HCT116 (cell line): ENCODE measurements at regions not wholly inside any gene's neighbourhood (a gene's known extent, or its start where the extent isn't known, plus 50 kb on each side); places are given as distances from the start of the nearest gene placed in this dataset.

Experiments
- ATAC-seq: fragments of 200-7000 bp; cut with Tn5 transposase; 2 replicates; pipeline ENCODE4 v1.9.1; 2020; ENCODE audit warnings: mild to moderate bottlenecking, moderate library complexity
- BruUV-seq: library from RNA; stranded (reverse); fragments of 400-500 nt; replicated peaks from 2 replicates; lab custom pipeline; 2021; lab: Mats Ljungman, UMichigan
- CTCF ChIA-PET: fragments of 300-600 bp; sonication (Branson Sonifier 250); formaldehyde crosslinking; loops from one replicate; lab custom pipeline; 2021; ENCODE audit warnings: antibody characterized with exemption; lab: Charles Lee
- POLR2A ChIA-PET: fragments of 300-600, 350-600 bp; sonication (Branson Sonifier 250); formaldehyde crosslinking; loops from one replicate; lab custom pipeline; 2021; ENCODE audit warnings: antibody characterized with exemption; lab: Charles Lee
- RAD21 ChIA-PET, 2 experiments: fragments of 300-600 bp; sonication (Branson Sonifier 250); formaldehyde crosslinking; loops; one replicate each; lab custom pipeline; 2023; ENCODE audit warnings: low total read pairs in 2 of 2; ENCODE audit not compliant: uncharacterized antibody in 2 of 2, unreplicated experiment in 2 of 2, low non-redundant PET in 1 of 2; lab: Charles Lee
- DNase-seq: peaks from one replicate; pipeline ENCODE4 v3.0.0-alpha.2; 2010; ENCODE audit warnings: low read depth, low spot score
- H2AFZ ChIP-seq: fragments of 200-600 bp; shearing (Covaris generic), sonication (generic); 2 replicates; pipeline ENCODE4 v1.6.1; 2017; ENCODE audit warnings: low read depth, mixed run types, mixed read lengths, antibody characterized with exemption, low read length; ENCODE audit not compliant: poor library complexity, severe bottlenecking
- H3K27ac ChIP-seq: 2 replicates; pipeline ENCODE4 v1.5.1; 2012; ENCODE audit warnings: low read depth, low read length
- H3K27me3 ChIP-seq: fragments of 200-600 bp; sonication (generic); 2 replicates; pipeline ENCODE4 v1.6.1; 2016; ENCODE audit warnings: mixed run types, low read length, mixed read lengths; ENCODE audit not compliant: insufficient read depth
- H3K36me3 ChIP-seq, 2 experiments: fragments of 200-500 bp in 1 of 2; fragments of 200-600 bp in 1 of 2; sonication (Bioruptor generic) in 1 of 2; sonication (generic) in 1 of 2; 2 replicates each; pipeline versions ENCODE4 v1.5.1 to v1.6.1; 2014 to 2016; ENCODE audit warnings: low read length in 2 of 2, inconsistent platforms in 1 of 2, mixed read lengths in 1 of 2, mixed run types in 1 of 2; ENCODE audit not compliant: insufficient read depth in 2 of 2, control insufficient read depth in 1 of 2
- H3K4me1 ChIP-seq, 2 experiments: fragments of 200-600 bp in 1 of 2; sonication (generic) in 1 of 2; 2 replicates each; pipeline versions ENCODE4 v1.5.1 to v1.6.1; 2012 to 2017; ENCODE audit warnings: low read length in 2 of 2, inconsistent platforms in 1 of 2, mild to moderate bottlenecking in 1 of 2, mixed read lengths in 1 of 2, mixed run types in 1 of 2, moderate library complexity in 1 of 2; ENCODE audit not compliant: insufficient read depth in 2 of 2, control insufficient read depth in 1 of 2
- H3K4me2 ChIP-seq: fragments of 200-600 bp; sonication (generic); 2 replicates; pipeline ENCODE4 v1.6.1; 2017; ENCODE audit warnings: mixed run types, low read length, mixed read lengths
- H3K4me3 ChIP-seq, 2 experiments: fragments of 200-600 bp in 1 of 2; sonication (generic) in 1 of 2; replicated peaks in 1 of 2; 2 replicates each; pipeline ENCODE4 v1.5.1; 2011 to 2016; ENCODE audit warnings: low read length in 2 of 2, control low read depth in 1 of 2, low read depth in 1 of 2, mild to moderate bottlenecking in 1 of 2, mixed read lengths in 1 of 2, mixed run types in 1 of 2
- H3K79me2 ChIP-seq: fragments of 200-600 bp; sonication (generic); 2 replicates; pipeline ENCODE4 v1.6.1; 2017; ENCODE audit warnings: mild to moderate bottlenecking, mixed run types, low read length, moderate library complexity, mixed read lengths; ENCODE audit not compliant: insufficient read depth
- H3K9ac ChIP-seq: fragments of 200-600 bp; sonication (generic); 2 replicates; pipeline ENCODE4 v1.6.1; 2016; ENCODE audit warnings: low read length, mixed read lengths
- H3K9me2 ChIP-seq: fragments of 200-600 bp; sonication (generic), shearing (Covaris generic); 2 replicates; pipeline ENCODE4 v1.6.1; 2017; ENCODE audit warnings: mixed run types, mild to moderate bottlenecking, moderate library complexity; ENCODE audit not compliant: insufficient read depth
- H3K9me3 ChIP-seq, 2 experiments: fragments of 200-500 bp in 1 of 2; fragments of 200-600 bp in 1 of 2; sonication (Bioruptor generic) in 1 of 2; sonication (generic) in 1 of 2; 2 replicates each; pipeline ENCODE4 v1.6.1; 2014 to 2017; ENCODE audit warnings: low read length in 2 of 2, mixed read lengths in 2 of 2, inconsistent platforms in 1 of 2, low read depth in 1 of 2, mild to moderate bottlenecking in 1 of 2, mixed run types in 1 of 2, moderate library complexity in 1 of 2; ENCODE audit not compliant: control insufficient read depth in 1 of 2, insufficient read depth in 1 of 2
- H4K20me1 ChIP-seq: fragments of 200-600 bp; sonication (generic), shearing (Covaris generic); 2 replicates; pipeline ENCODE4 v1.6.1; 2017; ENCODE audit warnings: mixed run types, mild to moderate bottlenecking, moderate library complexity; ENCODE audit not compliant: insufficient read depth
- ELF1 ChIP-seq: IDR thresholded peaks from 2 replicates; pipeline ENCODE4 v1.6.1; 2012; ENCODE audit warnings: low read depth, borderline replicate concordance
- JUND ChIP-seq: IDR thresholded peaks from 2 replicates; pipeline ENCODE4 v1.6.1; 2012
- SIN3A ChIP-seq: IDR thresholded peaks from 2 replicates; pipeline ENCODE4 v1.6.1; 2012; ENCODE audit warnings: low read depth
- SP1 ChIP-seq: IDR thresholded peaks from 2 replicates; pipeline ENCODE4 v1.6.1; 2012; ENCODE audit warnings: low read depth
- TCF7L2 ChIP-seq: IDR thresholded peaks from 2 replicates; pipeline ENCODE4 v1.7.0; 2011; ENCODE audit warnings: borderline replicate concordance, inconsistent platforms; ENCODE audit not compliant: insufficient read depth, insufficient read length; ENCODE audit errors: extremely low read depth
- YY1 ChIP-seq: IDR thresholded peaks from 2 replicates; pipeline ENCODE4 v1.6.1; 2011; ENCODE audit warnings: low read length, low read depth, moderate library complexity, mild to moderate bottlenecking; ENCODE audit not compliant: insufficient replicate concordance; ENCODE audit errors: extremely low read depth
- ZBTB33 ChIP-seq: IDR thresholded peaks from 2 replicates; pipeline ENCODE4 v1.6.1; 2011; ENCODE audit warnings: mild to moderate bottlenecking, low read length, moderate library complexity; ENCODE audit not compliant: insufficient replicate concordance; ENCODE audit errors: extremely low read depth
- intact Hi-C: fragments of 100-400 bp; cut with micrococcal nuclease; formaldehyde crosslinking; loops from 2 replicates; pipeline ENCODE4 v1.10.0; 2022

- Histone ChIP-seq H3K27ac (no peak overlapping the region), H3K36me3 (no peaks in the 10 kb centered on the region), H3K79me2 (no peaks in the 10 kb centered on the region), H3K27me3 (no peaks in the 10 kb centered on the region), H3K9ac (no peak overlapping the region), H3K4me3 (no peak overlapping the region), H3K9me2 (no peaks in the 10 kb centered on the region), H3K9me3 (no peaks in the 10 kb centered on the region), H3K4me2 (peak overlapping the region; percentile 10; the same call in 1 of the 2 replicates), H4K20me1 (no peaks in the 10 kb centered on the region), H3K4me1 (peaks cover 0 to 9% of the 10 kb centered on the region in 2 experiments; a peak in 1 of 4 replicates), H2AFZ (no peak overlapping the region)
- ChIA-PET CTCF (no interaction called here), POLR2A (no interaction called here), RAD21 (no interaction called here)
- no TSS peak for BruUV-seq
- intact Hi-C loops: no loop called here
- no peak for TF ChIP-seq YY1
- no peak for TF ChIP-seq ELF1
- no peak for TF ChIP-seq ZBTB33
- TF ChIP-seq SIN3A: no peak
- TF ChIP-seq SP1: 0 out of 2 replicates have a peak, but pooled peaks have one; percentile 12
- TF ChIP-seq JUND: no peak
- no peak for TF ChIP-seq TCF7L2
- ATAC-seq (no peak), DNase-seq (no peak)
Observed at GRCh38 chr2:171260471-171261424, 100.1 kb upstream of the TLK1 start.
